Suprapubic skin (tissue), 4 donors: ENCODE measurements at regions not wholly inside any gene's neighbourhood (a gene's known extent, or its start where the extent isn't known, plus 50 kb on each side); places are given as distances from the start of the nearest gene placed in this dataset.
"Not testable (repeated sequence)": the region's sequence is repeated elsewhere in the genome, so short reads cannot be mapped to it uniquely, and the experiment has no call there.

Source experiments
- DNase-seq, 2 donors: peaks; one replicate each; pipeline ENCODE4 v3.0.0-alpha.2; 2019; ENCODE audit warnings: low spot score in 2 of 2
- H3K27ac ChIP-seq: fragments of 200-600 bp; sonication (generic); one replicate; pipeline ENCODE4 v1.5.1; 2019
- H3K27me3 ChIP-seq: fragments of 200-600 bp; sonication (generic); one replicate; pipeline ENCODE4 v1.5.1; 2019
- H3K36me3 ChIP-seq: fragments of 200-600 bp; sonication (generic); one replicate; pipeline ENCODE4 v1.5.1; 2019
- H3K4me1 ChIP-seq: fragments of 200-600 bp; sonication (generic); one replicate; pipeline ENCODE4 v1.5.1; 2019
- H3K4me3 ChIP-seq: fragments of 200-600 bp; sonication (generic); one replicate; pipeline ENCODE4 v1.5.1; 2019; ENCODE audit warnings: mild to moderate bottlenecking
- H3K9me3 ChIP-seq: fragments of 200-600 bp; sonication (generic); one replicate; pipeline ENCODE4 v1.5.1; 2019
- CTCF ChIP-seq, 2 donors: fragments of 200-600 bp in 1 of 2; fragments of 450-650 bp in 1 of 2; sonication (generic) in 1 of 2; IDR thresholded peaks; one replicate each; pipeline ENCODE4 v1.5.1; 2016 to 2019; ENCODE audit warnings: antibody characterized with exemption in 2 of 2, mild to moderate bottlenecking in 1 of 2, moderate library complexity in 1 of 2
- EP300 ChIP-seq: sonication (generic); formaldehyde crosslinking; IDR thresholded peaks from one replicate; pipeline ENCODE4 v1.6.1; 2017; ENCODE audit warnings: antibody characterized with exemption
- POLR2A ChIP-seq, 2 donors: fragments of 450-650 bp; IDR thresholded peaks; one replicate each; pipeline ENCODE4 v1.6.1; 2017; ENCODE audit warnings: antibody characterized with exemption in 2 of 2, mild to moderate bottlenecking in 2 of 2, moderate library complexity in 2 of 2
- POLR2AphosphoS5 ChIP-seq, 3 donors: sonication (generic); formaldehyde crosslinking; IDR thresholded peaks; one replicate each; pipeline ENCODE4 v1.6.1; 2017; ENCODE audit warnings: antibody characterized with exemption in 3 of 3
- WGBS: methylation state at CpG from one replicate; pipeline ENCODE4 v1.1.5; 2018; 5-methylcytosine and 5-hydroxymethylcytosine counted together

GRCh38 chr4:91758487-91758886 lies 545.3 kb upstream of the GRID2 start:
- H3K36me3 ChIP-seq = no peaks in the 10 kb centered on the region
- 33% methylated on average over 1 of the region's 1 CpG for WGBS
- TF ChIP-seq POLR2A (IDR thresholded peaks at IDR 0.05) (no peak), CTCF (IDR thresholded peaks at IDR 0.05) (no peak), POLR2AphosphoS5 (IDR thresholded peaks at IDR 0.05) (no peak), EP300 (no peak)
- H3K9me3 ChIP-seq = no peaks in the 10 kb centered on the region
- DNase-seq = no peak
- no peak overlapping the region for H3K27ac ChIP-seq
- H3K27me3 ChIP-seq = no peaks in the 10 kb centered on the region
- H3K4me3 ChIP-seq = no peak overlapping the region
- no peaks in the 10 kb centered on the region for H3K4me1 ChIP-seq

GRCh38 chr4:91764085-91764484 lies 539.7 kb upstream of the GRID2 start:
- WGBS = 60% methylated on average over 1 of the region's 1 CpG
- Histone ChIP-seq H3K4me1 (no peaks in the 10 kb centered on the region), H3K9me3 (no peaks in the 10 kb centered on the region), H3K27ac (no peak overlapping the region), H3K36me3 (no peaks in the 10 kb centered on the region), H3K4me3 (no peak overlapping the region), H3K27me3 (no peaks in the 10 kb centered on the region)
- DNase-seq = no peak
- no peak for TF ChIP-seq EP300
- TF ChIP-seq POLR2AphosphoS5 (IDR thresholded peaks at IDR 0.05) = no peak
- TF ChIP-seq CTCF (IDR thresholded peaks at IDR 0.05) = no peak
- TF ChIP-seq POLR2A (IDR thresholded peaks at IDR 0.05) = no peak

- TF ChIP-seq POLR2AphosphoS5 (IDR thresholded peaks at IDR 0.05) = no peak
- TF ChIP-seq CTCF (IDR thresholded peaks at IDR 0.05) = no peak
- no peak for TF ChIP-seq EP300
- TF ChIP-seq POLR2A (IDR thresholded peaks at IDR 0.05) = no peak
- Histone ChIP-seq H3K9me3 (no peaks in the 10 kb centered on the region), H3K4me1 (no peaks in the 10 kb centered on the region), H3K36me3 (no peaks in the 10 kb centered on the region), H3K4me3 (no peak overlapping the region), H3K27me3 (no peaks in the 10 kb centered on the region), H3K27ac (no peak overlapping the region)
- 86% methylated on average over 1 of the region's 1 CpG for WGBS
- no peak for DNase-seq
Observed at GRCh38 chr4:91769912-91770311, 533.9 kb upstream of the GRID2 start.

- WGBS = 72% methylated on average over 14 of the region's 28 CpGs
Observed at GRCh38 chr4:91791631-91792030, 512.1 kb upstream of the GRID2 start.

GRCh38 chr4:91795947-91796346 lies 507.8 kb upstream of the GRID2 start:
- TF ChIP-seq POLR2AphosphoS5 (IDR thresholded peaks at IDR 0.05) = no peak
- no peak for TF ChIP-seq CTCF (IDR thresholded peaks at IDR 0.05)
- TF ChIP-seq POLR2A (IDR thresholded peaks at IDR 0.05) = no peak
- TF ChIP-seq EP300 = no peak
- WGBS = 74% methylated on average over 1 of the region's 1 CpG
- no peak overlapping the region for H3K4me3 ChIP-seq
- H3K27ac ChIP-seq = no peak overlapping the region
- H3K9me3 ChIP-seq = no peaks in the 10 kb centered on the region
- DNase-seq = no peak
- H3K27me3 ChIP-seq = no peaks in the 10 kb centered on the region
- H3K36me3 ChIP-seq = no peaks in the 10 kb centered on the region
- no peaks in the 10 kb centered on the region for H3K4me1 ChIP-seq

More at GRCh38 chr4:91791631-91792030, 512.1 kb upstream of the GRID2 start:
- H3K27ac ChIP-seq, H3K4me1 ChIP-seq, H3K36me3 ChIP-seq, H3K9me3 ChIP-seq, DNase-seq, H3K27me3 ChIP-seq: not testable (repeated sequence)
- H3K4me3 ChIP-seq = peak overlapping the region; percentile 32

- H3K36me3 ChIP-seq = no peaks in the 10 kb centered on the region
- H3K9me3 ChIP-seq = no peaks in the 10 kb centered on the region
- 74% methylated on average over 1 of the region's 1 CpG for WGBS
- TF ChIP-seq CTCF (IDR thresholded peaks at IDR 0.05) (no peak), POLR2A (IDR thresholded peaks at IDR 0.05) (no peak), EP300 (no peak), POLR2AphosphoS5 (IDR thresholded peaks at IDR 0.05) (no peak)
- no peaks in the 10 kb centered on the region for H3K27me3 ChIP-seq
- H3K27ac ChIP-seq = no peak overlapping the region
- H3K4me1 ChIP-seq = no peaks in the 10 kb centered on the region
- no peak for DNase-seq
- H3K4me3 ChIP-seq = no peak overlapping the region
Observed at GRCh38 chr4:91812319-91812718, 491.4 kb upstream of the GRID2 start.
